OCI-LY3 (cell line): ENCODE measurements at regions not wholly inside any gene's neighbourhood (a gene's known extent, or its start where the extent isn't known, plus 50 kb on each side); places are given as distances from the start of the nearest gene placed in this dataset.

ENCODE experiments used
- H2AFZ ChIP-seq: fragments of 200-600, 300-600 bp; shearing (Covaris generic); 2 replicates; pipeline ENCODE4 v1.6.0; 2014; ENCODE audit warnings: antibody characterized with exemption, low read depth, low read length
- H3K27ac ChIP-seq: fragments of 200-600, 300-600 bp; sonication (generic); 2 replicates; pipeline ENCODE4 v1.5.1; 2014; ENCODE audit warnings: mild to moderate bottlenecking, low read length, moderate library complexity, mixed read lengths
- H3K27me3 ChIP-seq: fragments of 200-600, 300-600 bp; sonication (generic); 2 replicates; pipeline ENCODE4 v1.6.1; 2014; ENCODE audit warnings: low read depth, low read length, mixed read lengths
- H3K36me3 ChIP-seq: fragments of 200-600, 300-600 bp; sonication (generic); replicated peaks from 2 replicates; pipeline ENCODE3; 2014; ENCODE audit warnings: low read depth, low read length, mixed read lengths
- H3K4me1 ChIP-seq: fragments of 300-600, 200-600 bp; sonication (generic); 2 replicates; pipeline ENCODE4 v1.6.1; 2014; ENCODE audit warnings: low read length, mixed read lengths
- H3K4me2 ChIP-seq: fragments of 200-600, 300-600 bp; sonication (generic); 2 replicates; pipeline ENCODE4 v1.6.1; 2014; ENCODE audit warnings: low read length, mixed read lengths
- H3K4me3 ChIP-seq: fragments of 300-600, 200-600 bp; sonication (generic); 2 replicates; pipeline ENCODE4 v1.5.1; 2014; ENCODE audit warnings: antibody characterized with exemption, mild to moderate bottlenecking, low read length, moderate library complexity
- H3K79me2 ChIP-seq: fragments of 300-600, 200-600 bp; shearing (Covaris generic); 2 replicates; pipeline ENCODE4 v1.6.1; 2014; ENCODE audit warnings: mild to moderate bottlenecking, low read length, mixed read lengths
- H3K9ac ChIP-seq: fragments of 300-600, 200-600 bp; shearing (Covaris generic); 2 replicates; pipeline ENCODE4 v1.6.0; 2014; ENCODE audit warnings: mild to moderate bottlenecking, low read length, moderate library complexity
- H3K9me3 ChIP-seq: fragments of 200-600, 300-600 bp; shearing (Covaris generic); 2 replicates; pipeline ENCODE4 v1.6.1; 2014; ENCODE audit warnings: low read length, mixed read lengths; ENCODE audit not compliant: insufficient read depth
- H4K20me1 ChIP-seq: fragments of 200-600, 300-600 bp; sonication (generic); 2 replicates; pipeline ENCODE4 v1.6.1; 2016; ENCODE audit warnings: low read length, mixed read lengths; ENCODE audit not compliant: insufficient read depth
- CTCF ChIP-seq: fragments of 200-600, 300-600 bp; sonication (generic); IDR thresholded peaks from 2 replicates; pipeline ENCODE4 v1.5.1; 2014; ENCODE audit warnings: antibody characterized with exemption, low read length, low read depth
- EZH2phosphoT487 ChIP-seq: fragments of 200-600 bp; shearing (Covaris generic); IDR thresholded peaks from 2 replicates; pipeline ENCODE4 v1.6.1; 2018; ENCODE audit warnings: antibody characterized with exemption, mixed run types, low read depth

- Histone ChIP-seq H3K36me3 (no peaks in the 10 kb centered on the region), H3K9ac (no peak overlapping the region), H4K20me1 (no peaks in the 10 kb centered on the region), H3K27me3 (no peaks in the 10 kb centered on the region), H3K27ac (no peak overlapping the region), H3K4me2 (no peak overlapping the region), H3K4me3 (no peak overlapping the region), H3K79me2 (no peaks in the 10 kb centered on the region), H2AFZ (no peak overlapping the region), H3K9me3 (no peaks in the 10 kb centered on the region), H3K4me1 (no peaks in the 10 kb centered on the region)
- TF ChIP-seq EZH2phosphoT487: no peak
- TF ChIP-seq CTCF: no peak
Observed at GRCh38 chr5:58015175-58015574, 444.7 kb downstream of the PLK2 start.

GRCh38 chr5:58013542-58014258, 446.2 kb downstream of the PLK2 start:
- TF ChIP-seq EZH2phosphoT487 (no peak), CTCF (no peak)
- Histone ChIP-seq H2AFZ (no peak overlapping the region), H3K4me2 (no peak overlapping the region)

DNA sequence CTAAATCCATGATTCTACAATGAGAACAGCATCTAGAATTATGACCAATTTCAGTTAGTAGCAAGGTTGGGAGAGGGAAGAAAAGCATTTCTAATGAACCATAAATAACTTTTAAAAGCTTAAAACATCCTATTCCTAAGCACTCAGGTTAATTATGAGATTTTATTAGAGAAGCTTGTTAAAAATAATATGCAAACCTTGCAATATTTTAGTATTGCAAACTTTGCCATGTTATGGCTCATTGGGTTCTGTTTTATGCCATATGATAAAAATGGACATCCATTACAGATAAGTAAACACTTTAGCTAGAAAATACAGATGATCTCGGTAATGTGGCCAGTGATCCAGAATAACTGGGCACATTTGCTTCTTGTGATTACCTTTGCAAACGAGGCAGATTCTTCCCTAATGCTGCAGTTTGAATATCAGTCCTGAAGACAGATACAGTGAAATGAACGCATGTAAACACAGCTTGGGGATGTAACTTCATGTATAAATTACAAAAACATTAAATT, 447.0 kb downstream of the PLK2 start:
- Histone ChIP-seq H3K27ac (no peak overlapping the region), H3K4me2 (no peak overlapping the region), H3K9me3 (no peaks in the 10 kb centered on the region), H3K79me2 (no peaks in the 10 kb centered on the region), H3K27me3 (no peaks in the 10 kb centered on the region), H3K36me3 (no peaks in the 10 kb centered on the region), H3K4me3 (no peak overlapping the region), H3K9ac (no peak overlapping the region), H3K4me1 (no peaks in the 10 kb centered on the region), H2AFZ (no peak overlapping the region), H4K20me1 (no peaks in the 10 kb centered on the region)
- no peak for TF ChIP-seq CTCF
- no peak for TF ChIP-seq EZH2phosphoT487

More at GRCh38 chr5:58013542-58014258, 446.2 kb downstream of the PLK2 start:
- H3K27me3 ChIP-seq: no peaks in the 10 kb centered on the region
- H3K9ac ChIP-seq: no peak overlapping the region
- H3K4me3 ChIP-seq: no peak overlapping the region
- H4K20me1 ChIP-seq: no peaks in the 10 kb centered on the region
- no peak overlapping the region for H3K27ac ChIP-seq
- no peaks in the 10 kb centered on the region for H3K9me3 ChIP-seq
- no peaks in the 10 kb centered on the region for H3K4me1 ChIP-seq
- H3K79me2 ChIP-seq: no peaks in the 10 kb centered on the region
- H3K36me3 ChIP-seq: no peaks in the 10 kb centered on the region

GRCh38 chr5:58012102-58012501, 447.8 kb downstream of the PLK2 start:
- no peak for TF ChIP-seq EZH2phosphoT487
- TF ChIP-seq CTCF: no peak
- Histone ChIP-seq H3K4me3 (no peak overlapping the region), H3K9me3 (no peaks in the 10 kb centered on the region), H2AFZ (no peak overlapping the region), H3K27me3 (no peaks in the 10 kb centered on the region), H3K36me3 (no peaks in the 10 kb centered on the region), H3K4me1 (no peaks in the 10 kb centered on the region), H3K9ac (no peak overlapping the region), H3K4me2 (no peak overlapping the region), H3K79me2 (no peaks in the 10 kb centered on the region), H4K20me1 (no peaks in the 10 kb centered on the region), H3K27ac (no peak overlapping the region)
